Liver (tissue), 3 donors: ENCODE measurements at regions not wholly inside any gene's neighbourhood (a gene's known extent, or its start where the extent isn't known, plus 50 kb on each side); places are given as distances from the start of the nearest gene placed in this dataset.

ENCODE experiments used
- JUND ChIP-seq, 2 donors: IDR thresholded peaks; 2 replicates each; pipeline ENCODE4 v1.6.1; 2016; ENCODE audit warnings: antibody characterized with exemption in 2 of 2
- RAD21 ChIP-seq, 2 donors: IDR thresholded peaks; 2 replicates each; pipeline ENCODE4 v1.6.1; 2016; ENCODE audit warnings: antibody characterized with exemption in 2 of 2, mild to moderate bottlenecking in 2 of 2
- TAF1 ChIP-seq: conservative IDR thresholded peaks from 2 replicates; pipeline ENCODE4 v1.6.1; 2016; ENCODE audit warnings: antibody characterized with exemption, mild to moderate bottlenecking
- TF ChIP-seq, protein P1 (sequence below): fragments of 150-350 bp; IDR thresholded peaks from 2 replicates; pipeline ENCODE4 v1.5.1; 2017; ENCODE audit warnings: improper control_type of control experiment, low read depth, low read length; ENCODE audit not compliant: missing input control
- TF ChIP-seq, protein P2 (sequence below): IDR thresholded peaks from 2 replicates; pipeline ENCODE4 v1.6.1; 2016; ENCODE audit warnings: antibody characterized with exemption, mild to moderate bottlenecking
- donor health status: healthy.
- donor health status: healthy.

DNA sequence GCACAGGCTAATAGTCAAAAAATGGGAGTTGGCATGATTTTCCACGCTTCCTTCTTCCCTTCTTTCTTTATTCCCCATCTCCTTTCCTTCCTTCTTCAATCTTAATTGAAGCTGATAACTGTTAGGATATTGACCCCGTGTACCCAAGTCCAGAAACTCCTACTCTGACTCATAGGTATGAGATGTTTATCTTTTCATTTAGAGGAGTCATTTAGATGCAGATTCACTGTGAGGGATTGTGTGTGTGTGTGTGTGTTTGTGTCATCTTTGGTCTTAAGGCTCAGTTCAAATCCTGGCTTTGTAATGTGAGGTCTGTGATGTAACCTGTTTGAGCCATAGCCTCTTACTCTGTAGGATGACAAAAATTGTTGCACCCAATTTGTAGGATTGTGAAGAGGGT, 332.0 kb upstream of the MAF start:
- no peak for TF ChIP-seq TAF1
- TF ChIP-seq, protein P1, sequence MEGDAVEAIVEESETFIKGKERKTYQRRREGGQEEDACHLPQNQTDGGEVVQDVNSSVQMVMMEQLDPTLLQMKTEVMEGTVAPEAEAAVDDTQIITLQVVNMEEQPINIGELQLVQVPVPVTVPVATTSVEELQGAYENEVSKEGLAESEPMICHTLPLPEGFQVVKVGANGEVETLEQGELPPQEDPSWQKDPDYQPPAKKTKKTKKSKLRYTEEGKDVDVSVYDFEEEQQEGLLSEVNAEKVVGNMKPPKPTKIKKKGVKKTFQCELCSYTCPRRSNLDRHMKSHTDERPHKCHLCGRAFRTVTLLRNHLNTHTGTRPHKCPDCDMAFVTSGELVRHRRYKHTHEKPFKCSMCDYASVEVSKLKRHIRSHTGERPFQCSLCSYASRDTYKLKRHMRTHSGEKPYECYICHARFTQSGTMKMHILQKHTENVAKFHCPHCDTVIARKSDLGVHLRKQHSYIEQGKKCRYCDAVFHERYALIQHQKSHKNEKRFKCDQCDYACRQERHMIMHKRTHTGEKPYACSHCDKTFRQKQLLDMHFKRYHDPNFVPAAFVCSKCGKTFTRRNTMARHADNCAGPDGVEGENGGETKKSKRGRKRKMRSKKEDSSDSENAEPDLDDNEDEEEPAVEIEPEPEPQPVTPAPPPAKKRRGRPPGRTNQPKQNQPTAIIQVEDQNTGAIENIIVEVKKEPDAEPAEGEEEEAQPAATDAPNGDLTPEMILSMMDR, result no peak
- no peak for TF ChIP-seq JUND (IDR thresholded peaks at IDR 0.05)
- TF ChIP-seq, protein P2, sequence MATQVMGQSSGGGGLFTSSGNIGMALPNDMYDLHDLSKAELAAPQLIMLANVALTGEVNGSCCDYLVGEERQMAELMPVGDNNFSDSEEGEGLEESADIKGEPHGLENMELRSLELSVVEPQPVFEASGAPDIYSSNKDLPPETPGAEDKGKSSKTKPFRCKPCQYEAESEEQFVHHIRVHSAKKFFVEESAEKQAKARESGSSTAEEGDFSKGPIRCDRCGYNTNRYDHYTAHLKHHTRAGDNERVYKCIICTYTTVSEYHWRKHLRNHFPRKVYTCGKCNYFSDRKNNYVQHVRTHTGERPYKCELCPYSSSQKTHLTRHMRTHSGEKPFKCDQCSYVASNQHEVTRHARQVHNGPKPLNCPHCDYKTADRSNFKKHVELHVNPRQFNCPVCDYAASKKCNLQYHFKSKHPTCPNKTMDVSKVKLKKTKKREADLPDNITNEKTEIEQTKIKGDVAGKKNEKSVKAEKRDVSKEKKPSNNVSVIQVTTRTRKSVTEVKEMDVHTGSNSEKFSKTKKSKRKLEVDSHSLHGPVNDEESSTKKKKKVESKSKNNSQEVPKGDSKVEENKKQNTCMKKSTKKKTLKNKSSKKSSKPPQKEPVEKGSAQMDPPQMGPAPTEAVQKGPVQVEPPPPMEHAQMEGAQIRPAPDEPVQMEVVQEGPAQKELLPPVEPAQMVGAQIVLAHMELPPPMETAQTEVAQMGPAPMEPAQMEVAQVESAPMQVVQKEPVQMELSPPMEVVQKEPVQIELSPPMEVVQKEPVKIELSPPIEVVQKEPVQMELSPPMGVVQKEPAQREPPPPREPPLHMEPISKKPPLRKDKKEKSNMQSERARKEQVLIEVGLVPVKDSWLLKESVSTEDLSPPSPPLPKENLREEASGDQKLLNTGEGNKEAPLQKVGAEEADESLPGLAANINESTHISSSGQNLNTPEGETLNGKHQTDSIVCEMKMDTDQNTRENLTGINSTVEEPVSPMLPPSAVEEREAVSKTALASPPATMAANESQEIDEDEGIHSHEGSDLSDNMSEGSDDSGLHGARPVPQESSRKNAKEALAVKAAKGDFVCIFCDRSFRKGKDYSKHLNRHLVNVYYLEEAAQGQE, result no peak
- TF ChIP-seq RAD21 (IDR thresholded peaks at IDR 0.05), result no peak
